Upper lobe of left lung (tissue), 6 donors: ENCODE measurements at regions not wholly inside any gene's neighbourhood (a gene's known extent, or its start where the extent isn't known, plus 50 kb on each side); places are given as distances from the start of the nearest gene placed in this dataset.

Experiments
- ATAC-seq, 2 donors: fragments of 200-7000 bp; cut with Tn5 transposase; one replicate each; pipeline ENCODE4 v1.9.1; 2022; ENCODE audit warnings: mild to moderate bottlenecking in 2 of 2, moderate library complexity in 2 of 2; ENCODE audit not compliant: low FRiP score in 2 of 2
- DNase-seq, 2 donors: peaks; one replicate each; pipeline ENCODE4 v3.0.0-alpha.2; 2019 to 2020
- H3K27ac ChIP-seq, 4 donors: fragments of 200-600 bp; sonication (generic); one replicate each; pipeline ENCODE4 v1.5.1; 2016 to 2019
- H3K27me3 ChIP-seq, 4 donors: fragments of 200-600 bp; sonication (generic); one replicate each; pipeline ENCODE4 v1.5.1; 2017 to 2019
- H3K36me3 ChIP-seq, 4 donors: fragments of 200-600 bp; sonication (generic); one replicate each; pipeline ENCODE4 v1.5.1; 2016 to 2019
- H3K4me1 ChIP-seq, 4 donors: fragments of 200-600 bp; sonication (generic); one replicate each; pipeline ENCODE4 v1.5.1; 2018 to 2019
- H3K4me3 ChIP-seq, 4 donors: fragments of 200-600 bp; sonication (generic); one replicate each; pipeline ENCODE4 v1.5.1; 2017 to 2019; ENCODE audit warnings: mild to moderate bottlenecking in 2 of 4, moderate library complexity in 1 of 4
- H3K9me3 ChIP-seq, 4 donors: fragments of 200-600 bp; sonication (generic); one replicate each; pipeline ENCODE4 v1.5.1; 2018 to 2019
- EP300 ChIP-seq, 4 donors: sonication (generic); formaldehyde crosslinking; IDR thresholded peaks; one replicate each; pipeline ENCODE4 v1.5.1; 2017; ENCODE audit warnings: antibody characterized with exemption in 4 of 4, control low read depth in 2 of 4
- POLR2A ChIP-seq, 4 donors: fragments of 450-650 bp; IDR thresholded peaks; one replicate each; pipeline ENCODE4 v1.5.1; 2016 to 2017; ENCODE audit warnings: antibody characterized with exemption in 4 of 4, mild to moderate bottlenecking in 2 of 4
- POLR2AphosphoS5 ChIP-seq, 2 donors: sonication (generic); formaldehyde crosslinking; IDR thresholded peaks; one replicate each; pipeline ENCODE4 v1.5.1; 2017; ENCODE audit warnings: antibody characterized with exemption in 2 of 2
- WGBS, 2 donors: methylation state at CpG; one replicate each; pipeline ENCODE4 v1.1.5; 2017 to 2018; 5-methylcytosine and 5-hydroxymethylcytosine counted together
- TF ChIP-seq, protein P1 (sequence below), 6 experiments: fragments of 450-650 bp in 4 of 6; fragments of 200-600 bp in 2 of 6; sonication (generic) in 2 of 6; IDR thresholded peaks; one replicate each; pipeline ENCODE4 v1.5.1; 2016 to 2019; ENCODE audit warnings: antibody characterized with exemption in 6 of 6
- donor health status: DM: no; HTN: no; CAD: no; lungs with moderate emphysema.
- donor health status: DM: no; HTN: yes; CAD: no; lungs with severe emphysema.

GRCh38 chr7:113247198-113247597 lies 128.8 kb upstream of the SMIM30 start:
- Histone ChIP-seq H3K9me3 (no peaks in the 10 kb centered on the region), H3K36me3 (no peaks in the 10 kb centered on the region), H3K4me3 (no peak overlapping the region), H3K27ac (no peak overlapping the region), H3K27me3 (no peaks in the 10 kb centered on the region), H3K4me1 (no peaks in the 10 kb centered on the region)
- WGBS, 2 donors: 65 to 70% methylated on average over 3 of the region's 3 CpGs
- ATAC-seq (no peak), DNase-seq (no peak)
- TF ChIP-seq, protein P1, sequence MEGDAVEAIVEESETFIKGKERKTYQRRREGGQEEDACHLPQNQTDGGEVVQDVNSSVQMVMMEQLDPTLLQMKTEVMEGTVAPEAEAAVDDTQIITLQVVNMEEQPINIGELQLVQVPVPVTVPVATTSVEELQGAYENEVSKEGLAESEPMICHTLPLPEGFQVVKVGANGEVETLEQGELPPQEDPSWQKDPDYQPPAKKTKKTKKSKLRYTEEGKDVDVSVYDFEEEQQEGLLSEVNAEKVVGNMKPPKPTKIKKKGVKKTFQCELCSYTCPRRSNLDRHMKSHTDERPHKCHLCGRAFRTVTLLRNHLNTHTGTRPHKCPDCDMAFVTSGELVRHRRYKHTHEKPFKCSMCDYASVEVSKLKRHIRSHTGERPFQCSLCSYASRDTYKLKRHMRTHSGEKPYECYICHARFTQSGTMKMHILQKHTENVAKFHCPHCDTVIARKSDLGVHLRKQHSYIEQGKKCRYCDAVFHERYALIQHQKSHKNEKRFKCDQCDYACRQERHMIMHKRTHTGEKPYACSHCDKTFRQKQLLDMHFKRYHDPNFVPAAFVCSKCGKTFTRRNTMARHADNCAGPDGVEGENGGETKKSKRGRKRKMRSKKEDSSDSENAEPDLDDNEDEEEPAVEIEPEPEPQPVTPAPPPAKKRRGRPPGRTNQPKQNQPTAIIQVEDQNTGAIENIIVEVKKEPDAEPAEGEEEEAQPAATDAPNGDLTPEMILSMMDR (IDR thresholded peaks at IDR 0.05): no peak
- TF ChIP-seq POLR2A (IDR thresholded peaks at IDR 0.05) (no peak), POLR2AphosphoS5 (IDR thresholded peaks at IDR 0.05) (no peak), EP300 (IDR thresholded peaks at IDR 0.05) (no peak)

- TF ChIP-seq EP300 (IDR thresholded peaks at IDR 0.05): no peak
- TF ChIP-seq POLR2AphosphoS5 (IDR thresholded peaks at IDR 0.05): no peak
- TF ChIP-seq, protein P1 (IDR thresholded peaks at IDR 0.05): no peak
- no peak for TF ChIP-seq POLR2A (IDR thresholded peaks at IDR 0.05)
- H3K27me3 ChIP-seq: no peaks in the 10 kb centered on the region
- ATAC-seq: no peak
- no peaks in the 10 kb centered on the region for H3K4me1 ChIP-seq
- H3K36me3 ChIP-seq: no peaks in the 10 kb centered on the region
- H3K9me3 ChIP-seq: no peaks in the 10 kb centered on the region
- DNase-seq: no peak
- no peak overlapping the region for H3K27ac ChIP-seq
- H3K4me3 ChIP-seq: no peak overlapping the region
Observed at GRCh38 chr7:113246738-113247137, 128.4 kb upstream of the SMIM30 start.

DNA sequence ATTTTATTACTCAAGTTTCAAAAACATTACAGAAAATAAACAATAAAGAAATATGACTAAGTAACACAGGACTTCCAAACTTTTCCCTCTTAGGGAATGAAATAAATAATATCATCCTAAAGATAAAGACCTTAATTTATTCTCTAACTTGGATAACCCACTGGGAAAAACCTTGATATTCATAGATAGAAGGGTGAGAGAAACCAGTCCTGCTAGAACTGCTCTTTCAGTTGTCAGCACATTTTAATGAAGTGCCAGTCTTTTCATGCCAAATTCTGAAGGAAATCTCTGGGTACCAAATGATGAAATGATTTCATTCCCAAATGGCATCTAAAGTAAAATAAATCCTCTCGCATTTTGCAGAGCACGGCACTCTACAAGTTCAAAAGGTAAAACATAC lies 114.5 kb upstream of the SMIM30 start:
- no peak overlapping the region for H3K27ac ChIP-seq
- TF ChIP-seq EP300 (IDR thresholded peaks at IDR 0.05) (no peak), POLR2A (IDR thresholded peaks at IDR 0.05) (no peak), POLR2AphosphoS5 (IDR thresholded peaks at IDR 0.05) (no peak)
- TF ChIP-seq, protein P1 (IDR thresholded peaks at IDR 0.05): no peak
- WGBS, 2 donors: 67 to 82% methylated on average over 2 of the region's 2 CpGs
- H3K4me3 ChIP-seq: no peak overlapping the region
- H3K36me3 ChIP-seq: no peaks in the 10 kb centered on the region
- H3K27me3 ChIP-seq: no peaks in the 10 kb centered on the region
- DNase-seq (no peak), ATAC-seq (no peak)
- H3K4me1 ChIP-seq: no peaks in the 10 kb centered on the region
- H3K9me3 ChIP-seq: no peaks in the 10 kb centered on the region

DNA sequence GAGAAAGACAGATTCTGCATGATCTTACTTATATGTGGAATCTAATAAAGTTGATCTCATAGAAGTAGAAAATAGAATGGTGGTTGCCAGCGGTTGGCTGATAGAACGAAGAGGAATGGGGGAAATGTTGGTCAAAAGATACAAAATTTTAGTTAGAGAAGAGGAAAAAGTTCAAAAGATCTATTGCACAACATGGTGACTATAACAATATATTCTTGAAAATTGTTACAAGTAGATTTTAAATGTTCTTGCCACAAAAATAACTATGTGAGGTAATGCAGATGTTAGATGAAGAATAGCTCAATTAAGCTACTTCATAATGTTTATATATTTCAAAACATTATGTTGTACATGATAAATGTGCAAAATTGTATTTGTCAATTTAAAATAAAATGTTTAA lies 112.3 kb upstream of the SMIM30 start:
- Histone ChIP-seq H3K27me3 (no peaks in the 10 kb centered on the region), H3K4me3 (no peak overlapping the region), H3K36me3 (no peaks in the 10 kb centered on the region), H3K4me1 (no peaks in the 10 kb centered on the region), H3K9me3 (peaks cover 0 to 7% (median 2%) of the 10 kb centered on the region in 4 donors), H3K27ac (no peak overlapping the region)
- WGBS, 2 donors: 87% methylated on average over 2 of the region's 2 CpGs
- ATAC-seq (no peak), DNase-seq (no peak)
- TF ChIP-seq EP300 (IDR thresholded peaks at IDR 0.05): no peak
- no peak for TF ChIP-seq POLR2A (IDR thresholded peaks at IDR 0.05)
- TF ChIP-seq, protein P1 (IDR thresholded peaks at IDR 0.05): no peak
- no peak for TF ChIP-seq POLR2AphosphoS5 (IDR thresholded peaks at IDR 0.05)

DNA sequence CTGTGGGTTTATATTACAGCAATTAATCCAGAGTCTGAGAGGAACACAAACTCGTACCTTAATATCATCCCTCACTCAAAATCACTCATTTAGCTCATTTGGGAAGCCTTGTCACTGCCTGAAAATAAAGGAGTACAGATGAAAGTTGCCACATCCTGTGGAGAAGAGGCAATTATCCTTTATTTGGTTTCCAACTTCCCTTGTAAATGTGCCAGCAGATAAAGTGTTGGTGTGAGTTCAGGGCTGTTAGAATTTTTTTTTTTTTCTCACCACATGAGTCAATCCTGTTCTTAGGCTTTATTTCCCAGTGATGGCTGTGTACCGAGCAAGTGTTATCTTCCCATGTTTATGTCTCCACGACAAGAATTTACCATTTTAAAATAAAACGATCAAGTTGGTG lies 99.0 kb upstream of the SMIM30 start:
- Histone ChIP-seq H3K4me1 (no peaks in the 10 kb centered on the region), H3K4me3 (no peak overlapping the region), H3K9me3 (no peaks in the 10 kb centered on the region), H3K27me3 (no peaks in the 10 kb centered on the region), H3K27ac (no peak overlapping the region), H3K36me3 (no peaks in the 10 kb centered on the region)
- DNase-seq (no peak), ATAC-seq (no peak)
- TF ChIP-seq EP300 (IDR thresholded peaks at IDR 0.05) (no peak), POLR2AphosphoS5 (IDR thresholded peaks at IDR 0.05) (no peak), POLR2A (IDR thresholded peaks at IDR 0.05) (no peak)
- TF ChIP-seq, protein P1 (IDR thresholded peaks at IDR 0.05): no peak
- 21 to 23% methylated on average over 4 of the region's 4 CpGs for WGBS, 2 donors
